CD4-positive, alpha-beta T cell treated with Interleukin-17A for 4 hours (primary cell): ENCODE measurements at regions not wholly inside any gene's neighbourhood (a gene's known extent, or its start where the extent isn't known, plus 50 kb on each side); places are given as distances from the start of the nearest gene placed in this dataset.

Experiments
- DNase-seq: peaks from one replicate; pipeline ENCODE4 v3.0.0-alpha.2; 2020; ENCODE audit warnings: mixed read lengths

DNA sequence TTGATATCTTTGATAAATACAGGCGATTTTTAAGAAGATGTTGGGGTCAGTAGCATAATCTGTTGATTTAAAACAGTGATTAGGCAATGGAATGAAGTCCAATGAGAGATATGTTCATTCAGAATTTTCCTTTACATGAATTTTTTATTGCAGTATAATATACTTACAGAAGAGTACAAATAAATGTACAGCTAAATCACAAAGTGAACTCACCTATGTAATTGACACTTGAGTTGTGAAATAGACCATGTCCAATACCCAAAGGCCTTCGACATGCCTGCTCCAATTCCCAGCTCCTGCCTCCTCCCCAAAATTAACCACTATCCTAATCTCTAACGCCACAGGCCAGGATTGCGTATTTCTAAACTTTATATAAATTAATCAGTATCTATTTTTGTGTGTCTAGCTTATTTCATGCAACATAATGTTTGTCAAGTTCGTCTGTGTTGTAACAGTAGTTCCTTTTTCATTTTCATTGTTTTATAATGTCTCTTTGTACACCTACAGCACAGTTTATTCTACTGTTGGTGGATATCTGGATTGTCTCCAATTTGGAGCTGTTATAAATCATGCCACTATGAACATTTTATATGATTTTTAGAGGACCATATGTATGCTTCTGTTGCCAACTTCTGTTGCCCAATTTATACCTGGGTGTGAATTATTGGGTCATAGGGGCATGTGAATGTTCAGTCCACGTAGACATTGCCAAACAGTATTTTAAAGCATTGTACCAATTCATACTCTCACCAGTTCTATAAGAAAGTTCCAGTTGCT lies 208.3 kb downstream of the TLE1 start:
- DNase-seq = no peak

DNA sequence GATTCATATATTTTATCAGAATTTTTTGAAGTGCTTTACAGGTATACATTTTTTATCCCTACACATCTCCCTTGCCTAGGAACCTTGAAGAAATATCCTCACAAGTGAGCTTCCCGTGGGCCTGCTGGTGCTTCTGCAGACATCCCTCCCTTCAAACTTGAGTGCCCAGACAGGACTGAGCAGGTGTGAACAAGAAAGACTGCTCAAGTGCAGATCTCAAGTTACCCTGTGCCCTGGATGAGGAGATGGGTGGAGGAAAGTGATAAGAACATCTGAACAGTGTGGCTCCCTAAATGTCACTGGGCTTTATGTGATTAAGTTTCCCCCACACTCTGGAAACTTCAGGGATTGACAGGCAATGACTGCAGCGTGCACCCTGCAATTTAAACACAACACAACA lies 209.8 kb downstream of the TLE1 start:
- DNase-seq = no peak

DNA sequence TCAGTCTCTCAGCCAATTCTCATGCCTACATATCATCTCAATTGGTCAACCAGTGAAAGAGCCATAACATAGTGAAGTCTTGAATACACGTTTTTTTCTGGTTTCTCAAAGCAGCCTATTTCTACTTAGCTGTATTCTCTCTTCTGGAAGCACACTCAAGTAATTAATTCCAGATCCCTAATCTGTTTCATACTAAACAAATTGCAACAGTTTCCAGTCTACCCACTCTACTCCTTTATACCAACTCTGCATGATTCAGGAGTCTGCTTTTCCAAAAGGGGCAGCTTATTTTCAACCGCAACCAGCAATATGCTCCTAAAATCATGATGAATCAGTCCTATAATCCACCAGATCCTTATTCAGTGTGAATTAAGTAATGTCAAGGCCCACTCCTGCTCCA lies 211.7 kb downstream of the TLE1 start:
- DNase-seq = no peak

DNA sequence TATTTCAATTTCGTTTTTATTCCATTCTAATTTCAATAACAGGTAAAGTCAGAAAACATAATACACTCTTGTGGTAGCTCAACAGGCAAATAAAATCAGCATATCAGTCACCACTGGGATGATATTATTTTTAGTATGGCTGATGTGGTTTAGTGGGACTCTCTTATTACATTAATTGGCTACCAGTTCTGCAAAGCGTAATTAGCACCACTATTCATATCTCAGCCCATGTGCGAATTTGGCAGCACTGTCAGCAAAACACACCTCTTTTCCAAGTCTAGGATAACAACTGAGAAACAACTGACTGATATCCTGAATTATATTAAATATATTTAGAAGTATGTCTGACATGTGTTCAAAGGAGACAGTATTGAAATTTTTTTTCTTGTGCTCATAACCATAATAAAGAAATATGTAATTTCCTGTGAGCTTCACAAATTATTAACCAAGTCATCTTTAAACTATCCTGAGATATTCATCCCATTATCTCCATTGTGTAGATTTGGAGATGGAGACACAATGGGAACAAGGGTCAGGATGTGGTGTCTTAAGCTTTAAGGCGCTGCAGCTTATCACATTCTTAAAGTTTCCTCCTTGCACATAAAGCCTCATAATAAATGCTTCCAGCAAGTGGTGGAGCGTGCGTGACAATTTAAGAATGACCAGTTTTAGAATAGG lies 212.4 kb downstream of the TLE1 start:
- DNase-seq = no peak

DNA sequence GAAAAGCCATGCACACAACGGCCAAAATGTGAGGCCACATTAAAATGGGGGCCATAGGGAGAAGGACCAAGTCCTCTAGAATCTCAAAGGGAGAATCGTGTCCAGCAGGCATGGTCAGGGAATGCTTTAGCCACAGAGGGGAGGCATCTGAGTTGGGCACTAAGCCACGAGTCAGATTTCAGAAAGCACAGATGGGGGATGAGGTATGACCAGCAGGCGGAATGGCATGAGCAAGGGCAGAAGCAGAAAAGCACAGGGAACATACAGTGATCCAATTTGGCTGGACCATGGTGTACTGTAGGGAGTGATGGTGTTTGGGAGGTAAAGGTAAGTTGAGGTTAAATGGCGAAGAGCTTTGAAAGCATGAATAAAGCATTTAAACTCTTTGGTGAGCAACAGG lies 214.6 kb downstream of the TLE1 start:
- DNase-seq = no peak

DNA sequence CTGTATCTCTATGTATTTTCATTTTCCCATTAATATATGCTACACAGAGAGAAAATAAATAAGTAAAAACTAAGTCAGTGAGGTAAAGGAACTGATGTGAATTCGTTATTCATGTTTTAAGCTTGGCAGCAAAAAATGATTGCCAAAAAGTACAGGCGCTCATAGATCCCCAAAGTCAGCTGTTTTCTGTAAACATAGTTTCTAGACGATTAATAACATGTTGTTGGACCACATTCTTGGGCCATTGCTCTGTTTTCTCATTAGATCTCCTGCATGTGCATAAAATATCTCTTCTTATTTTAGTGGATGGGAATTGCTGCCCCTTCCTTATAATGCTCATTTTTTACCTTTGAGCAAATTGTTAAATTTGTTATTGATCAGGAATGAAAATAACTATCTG lies 215.2 kb downstream of the TLE1 start:
- no peak for DNase-seq

DNA sequence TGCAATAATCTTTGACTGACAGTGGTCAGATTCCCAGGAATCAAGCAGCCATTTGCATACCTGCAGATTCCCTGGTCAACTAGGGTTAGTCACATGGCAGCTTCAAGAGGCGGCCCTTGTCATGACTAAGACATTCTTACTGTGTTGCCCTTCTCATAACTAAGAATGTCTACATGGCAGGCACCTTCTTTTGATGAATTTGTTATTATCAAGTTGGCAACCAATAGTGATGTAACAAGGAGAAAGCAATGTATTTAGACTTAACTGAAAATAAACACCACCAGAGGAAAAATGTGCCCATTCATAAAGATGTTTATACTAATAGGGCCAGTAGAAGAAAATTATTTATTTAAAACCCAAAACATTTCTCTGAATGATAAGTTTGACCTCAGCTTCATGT lies 215.6 kb downstream of the TLE1 start:
- DNase-seq = no peak

DNA sequence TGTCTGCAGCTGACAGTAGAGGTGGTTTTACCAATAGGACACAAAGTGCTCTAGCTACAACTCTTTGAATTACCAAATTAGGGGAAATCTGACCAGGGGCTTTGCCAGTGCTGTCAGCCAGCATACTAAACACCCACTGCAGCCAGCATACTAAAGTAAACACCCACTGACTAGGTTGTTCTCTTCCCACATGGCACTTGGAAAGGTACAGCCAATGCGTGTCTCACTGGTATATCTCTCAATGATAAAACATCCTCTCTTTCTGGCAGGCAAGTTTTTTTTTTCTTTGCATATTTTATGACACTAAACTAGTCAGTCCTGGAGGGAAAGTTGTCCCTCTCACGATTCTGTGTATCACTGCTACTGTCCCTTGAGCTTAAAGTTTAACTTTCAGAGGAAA lies 216.1 kb downstream of the TLE1 start:
- DNase-seq = no peak

DNA sequence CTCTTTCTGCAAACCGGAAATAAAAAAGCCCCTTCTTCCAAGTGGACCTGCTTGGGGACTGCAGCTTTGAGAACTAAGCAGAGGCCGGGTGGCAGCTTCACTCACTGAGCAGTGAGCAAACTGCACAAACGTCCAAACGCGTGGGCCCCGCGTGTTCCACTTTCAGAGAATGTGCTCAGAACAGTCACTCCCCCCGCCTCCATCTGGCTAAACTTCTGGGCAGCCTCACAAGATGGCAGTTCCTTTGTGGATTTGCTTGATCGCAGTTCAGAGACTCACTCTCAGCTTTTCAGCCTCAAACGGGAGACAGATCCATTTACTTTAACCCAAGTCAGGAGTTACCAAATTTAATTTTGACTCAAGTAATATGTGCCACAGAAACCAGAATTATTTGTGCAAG lies 216.6 kb downstream of the TLE1 start:
- no peak for DNase-seq

DNA sequence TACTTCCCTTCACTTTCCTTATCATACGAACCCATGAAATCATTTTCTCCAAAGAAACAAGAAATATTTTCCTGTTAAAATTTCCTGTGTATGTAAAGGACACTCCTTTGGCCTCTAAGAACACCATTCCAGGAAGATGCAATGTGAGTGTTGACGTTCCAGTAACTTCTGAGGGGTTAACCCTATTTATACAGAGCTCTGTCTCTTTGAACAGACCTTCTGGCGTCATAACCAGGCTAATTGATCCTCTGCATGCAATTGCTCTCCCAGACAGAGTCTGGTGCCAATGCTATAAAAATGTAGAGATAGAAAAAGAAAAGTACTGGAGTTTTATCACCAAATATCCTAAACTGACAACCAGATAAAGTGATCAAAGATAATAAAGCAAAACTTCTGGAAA lies 218.5 kb downstream of the TLE1 start:
- no peak for DNase-seq

DNA sequence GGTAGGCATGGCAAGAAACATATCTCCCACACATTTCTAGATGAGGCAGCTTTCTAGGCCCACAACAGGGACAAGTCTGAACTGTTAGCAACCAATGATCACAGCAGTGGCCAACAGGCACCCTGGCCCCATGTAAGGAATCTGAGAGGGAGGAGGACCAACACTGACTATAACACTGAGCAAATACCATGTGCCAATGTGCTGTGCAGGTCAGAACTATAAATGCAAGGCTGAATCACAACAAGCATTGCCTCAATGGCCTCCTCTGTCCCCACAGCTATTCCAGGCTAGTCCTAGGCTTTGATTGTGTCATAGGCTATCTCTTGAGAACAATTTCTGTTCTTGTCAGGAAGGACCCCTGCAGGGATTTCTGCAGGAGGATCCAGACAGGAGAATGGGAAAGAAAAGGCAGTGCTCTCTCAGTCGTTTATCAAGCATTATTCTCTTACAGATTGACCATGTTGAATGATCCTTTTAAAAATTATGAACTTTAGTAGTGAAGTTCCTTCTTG lies 221.2 kb downstream of the TLE1 start:
- no peak for DNase-seq

DNA sequence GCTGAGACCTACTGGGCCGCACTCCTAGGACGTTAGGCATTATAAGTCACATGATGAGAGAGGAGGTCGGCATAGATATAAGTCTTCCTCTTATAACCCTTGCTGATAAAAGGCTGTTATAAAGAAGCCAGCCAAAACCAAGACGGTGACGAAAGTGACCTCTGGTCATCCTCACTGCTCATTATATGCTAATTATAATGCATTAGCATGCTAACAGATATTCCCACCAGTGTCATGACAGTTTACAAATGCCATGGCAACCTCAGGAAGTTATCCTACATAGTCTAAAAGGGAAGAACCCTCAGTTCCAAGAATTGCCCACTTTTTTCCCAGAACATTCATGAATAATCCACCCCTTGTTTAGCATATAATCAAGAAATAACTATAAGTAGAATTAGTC lies 222.4 kb downstream of the TLE1 start:
- DNase-seq = no peak

DNA sequence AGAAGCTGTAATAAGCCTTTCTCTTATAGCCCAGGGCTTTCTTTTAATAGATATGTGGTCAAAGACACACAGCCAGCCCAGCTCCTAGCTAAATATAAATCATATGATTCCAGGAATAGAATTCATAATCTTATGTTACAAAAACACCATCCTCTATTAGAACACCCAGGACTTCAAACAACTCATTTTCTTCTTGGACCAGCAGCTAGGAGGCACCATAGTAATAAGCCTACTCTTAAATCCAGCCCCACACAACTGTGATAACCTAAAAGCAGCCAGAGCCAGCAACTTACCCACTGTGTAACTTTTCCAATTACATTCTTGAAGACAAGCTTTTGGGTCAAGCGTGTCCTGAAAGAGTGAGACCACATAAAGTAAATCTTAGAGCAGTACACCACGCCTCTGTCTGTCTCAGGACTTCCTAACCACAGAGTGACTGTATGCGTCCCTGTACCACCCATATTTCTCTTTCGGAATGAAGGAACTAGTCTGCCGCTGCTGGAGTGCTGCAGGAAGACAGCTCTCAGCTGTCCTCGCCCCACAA lies 223.8 kb downstream of the TLE1 start:
- no peak for DNase-seq

DNA sequence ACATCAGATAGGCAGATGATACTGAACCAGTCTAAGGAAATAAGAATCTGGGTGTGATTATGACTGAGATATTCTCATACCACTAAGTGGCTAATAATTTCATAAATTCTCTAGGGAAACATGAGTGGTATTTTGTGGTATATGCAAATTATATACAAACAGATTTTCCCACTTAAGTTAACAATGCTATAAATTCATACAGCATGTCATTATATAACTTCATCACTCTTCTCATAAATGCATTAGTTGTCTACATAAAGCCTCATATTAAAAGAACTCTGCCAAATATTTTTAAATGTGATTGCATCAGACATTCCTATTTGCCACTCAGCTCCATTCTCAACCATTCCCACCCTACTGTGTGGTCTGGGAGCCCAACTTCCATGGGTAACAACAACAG lies 226.5 kb downstream of the TLE1 start:
- no peak for DNase-seq

DNA sequence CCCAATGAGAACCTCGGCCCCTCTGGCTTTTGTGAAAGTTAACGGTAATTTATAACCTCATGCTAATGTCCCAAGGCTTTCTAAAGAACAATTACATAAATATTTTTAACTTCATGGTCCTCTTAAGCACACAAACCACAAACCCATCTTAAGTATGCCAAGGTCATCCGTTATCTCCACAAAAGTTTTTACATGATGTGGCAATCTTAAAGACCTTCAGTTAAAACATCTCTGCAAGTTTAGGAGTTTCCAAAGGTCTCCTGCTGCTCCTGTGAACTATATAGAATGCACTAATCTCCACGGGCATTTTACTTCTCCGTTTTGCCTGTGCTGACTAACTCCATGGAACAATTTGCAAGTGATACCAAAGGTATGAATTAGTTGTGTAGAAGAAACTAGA lies 228.2 kb downstream of the TLE1 start:
- DNase-seq = no peak

DNA sequence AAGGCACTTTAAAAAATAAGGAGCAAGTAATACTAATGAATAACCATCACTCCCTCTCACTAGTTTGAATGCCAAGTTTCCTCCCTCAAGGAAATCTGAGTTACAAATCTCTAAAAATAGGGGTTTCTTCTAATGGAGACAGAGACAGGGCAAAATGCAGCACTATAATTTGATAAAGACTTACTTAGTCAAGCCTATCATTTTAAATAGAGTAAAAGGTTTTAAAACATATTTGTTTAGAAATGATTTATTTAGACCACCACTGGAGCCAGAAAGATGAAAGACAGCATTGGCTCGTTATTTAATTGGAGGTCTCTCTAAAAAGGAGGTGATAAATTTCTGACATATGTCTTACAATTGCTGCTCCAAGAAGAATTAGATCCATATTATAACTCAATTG lies 228.7 kb downstream of the TLE1 start:
- no peak for DNase-seq

DNA sequence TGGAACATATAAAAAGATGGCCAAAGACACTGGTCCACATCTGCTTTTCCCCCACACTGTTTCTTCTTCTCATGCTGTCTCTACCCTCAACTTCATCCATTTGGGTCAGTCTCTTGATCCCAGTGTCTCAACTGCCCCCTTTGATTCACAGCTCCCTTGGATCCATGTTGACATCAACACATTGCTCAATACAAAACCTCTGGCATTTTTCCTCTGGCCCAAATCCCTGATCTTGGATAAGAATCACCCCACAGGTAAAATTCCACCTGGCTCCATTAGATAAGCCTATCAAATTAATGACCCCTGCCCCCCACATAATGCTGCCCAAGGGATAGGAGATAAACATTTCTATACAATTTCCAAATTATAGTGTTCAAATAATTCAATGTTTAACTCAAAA lies 229.8 kb downstream of the TLE1 start:
- no peak for DNase-seq

DNA sequence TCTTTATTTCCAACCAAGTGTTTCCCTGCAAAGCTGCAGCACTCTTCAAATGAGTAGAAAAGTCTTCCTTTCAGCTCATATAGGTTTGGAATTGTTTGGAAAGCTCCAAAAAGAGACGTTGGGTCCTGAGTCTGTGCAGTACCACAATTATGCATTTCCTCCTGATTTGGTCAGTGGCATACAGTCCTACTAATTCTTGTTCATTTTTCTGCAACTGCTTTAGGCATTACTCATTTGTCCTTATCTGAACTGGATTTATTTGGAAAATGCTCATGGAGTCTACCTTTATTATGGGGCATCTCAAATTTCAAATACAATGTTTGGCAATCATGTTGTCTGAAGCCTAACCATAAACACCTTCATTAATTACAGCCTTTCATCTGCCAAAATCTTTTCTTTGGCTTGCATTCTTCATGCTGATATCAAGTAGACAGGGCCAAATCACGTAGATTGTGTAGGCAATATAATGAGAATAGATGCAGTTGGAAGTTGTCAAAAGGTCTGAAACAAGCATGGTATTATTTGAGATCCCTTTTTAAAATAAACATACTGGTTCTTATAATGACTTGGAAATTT lies 232.8 kb downstream of the TLE1 start:
- DNase-seq = no peak

DNA sequence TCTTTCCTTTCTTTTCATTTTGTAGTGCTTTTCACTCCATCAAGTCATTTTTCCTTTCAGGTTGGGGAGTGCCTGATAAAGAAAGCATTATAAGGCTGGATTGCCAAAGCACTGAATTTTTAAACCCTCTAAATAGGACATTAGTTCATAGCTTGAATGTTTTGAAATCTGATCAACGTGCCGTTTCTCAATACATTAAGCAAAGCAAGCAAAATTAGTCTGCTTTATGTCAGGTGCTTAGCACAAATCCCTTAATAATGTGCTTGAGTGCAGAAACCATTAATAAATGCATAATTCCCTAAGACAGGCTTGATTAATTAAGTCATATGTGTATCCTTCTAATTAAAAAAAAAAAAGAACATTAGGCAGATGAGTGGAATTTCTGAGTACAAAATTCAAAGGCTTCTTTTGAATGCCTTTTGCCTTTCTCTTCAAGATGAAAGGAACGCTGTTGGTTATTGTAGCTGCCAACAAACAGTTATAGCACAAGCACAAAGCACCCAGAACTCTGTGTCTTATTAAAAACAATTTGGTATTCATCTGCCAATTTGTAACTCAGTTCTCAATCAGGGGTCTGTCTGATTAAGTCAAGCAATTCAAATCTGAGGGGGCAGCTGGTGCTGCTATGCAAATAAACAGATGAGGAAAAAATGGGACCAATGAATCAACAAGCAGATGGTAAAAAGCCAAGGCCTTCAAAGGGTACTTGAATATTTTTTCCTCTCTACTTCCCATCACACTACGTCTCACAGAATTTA lies 233.7 kb downstream of the TLE1 start:
- DNase-seq = no peak

DNA sequence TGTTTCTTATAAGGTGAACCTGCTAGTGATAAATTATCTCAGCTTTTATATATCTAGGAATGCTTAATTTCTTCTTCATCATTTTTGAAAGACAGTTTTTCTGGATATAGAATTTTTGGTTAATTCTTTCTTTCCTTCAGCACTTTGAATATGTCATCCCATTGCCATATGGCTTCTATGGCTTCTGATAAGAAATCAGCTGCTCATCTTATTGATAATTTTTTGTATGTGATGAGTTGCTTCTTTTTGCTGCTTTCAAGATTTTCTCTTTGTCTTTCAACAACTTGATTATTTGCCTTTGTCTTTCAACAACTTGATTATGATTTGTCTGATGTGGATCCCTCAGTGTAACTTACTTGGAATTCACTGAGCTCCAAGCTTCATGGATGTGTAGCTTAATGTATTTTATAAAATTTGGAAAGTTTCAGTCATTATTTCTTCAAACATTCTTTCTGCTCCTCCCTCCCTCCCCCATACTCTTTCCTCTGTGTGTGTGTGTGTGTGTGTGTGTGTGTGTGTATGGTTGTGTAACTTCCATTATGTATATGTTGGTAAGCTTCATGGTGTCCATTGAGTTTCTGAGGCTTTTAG lies 243.9 kb downstream of the TLE1 start:
- DNase-seq = no peak

DNA sequence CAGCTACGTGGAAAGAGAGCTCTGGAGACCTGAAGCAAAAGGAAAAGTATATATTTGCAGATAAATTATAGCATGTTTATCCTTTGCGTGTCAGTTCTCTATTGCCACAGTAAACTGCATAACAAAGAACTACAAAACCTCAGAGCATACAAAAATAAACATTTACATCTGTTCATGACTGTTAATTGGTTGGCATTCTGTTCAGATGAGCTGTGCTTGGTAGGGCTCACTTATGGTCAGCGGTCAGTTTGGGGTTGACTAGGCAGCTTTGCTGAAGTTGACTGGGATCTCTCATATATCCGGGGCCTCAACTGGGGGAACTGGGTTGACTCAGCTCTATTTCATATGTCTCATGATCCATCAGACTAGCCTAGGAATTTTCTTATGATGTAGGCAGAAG lies 257.7 kb downstream of the TLE1 start:
- DNase-seq = no peak

DNA sequence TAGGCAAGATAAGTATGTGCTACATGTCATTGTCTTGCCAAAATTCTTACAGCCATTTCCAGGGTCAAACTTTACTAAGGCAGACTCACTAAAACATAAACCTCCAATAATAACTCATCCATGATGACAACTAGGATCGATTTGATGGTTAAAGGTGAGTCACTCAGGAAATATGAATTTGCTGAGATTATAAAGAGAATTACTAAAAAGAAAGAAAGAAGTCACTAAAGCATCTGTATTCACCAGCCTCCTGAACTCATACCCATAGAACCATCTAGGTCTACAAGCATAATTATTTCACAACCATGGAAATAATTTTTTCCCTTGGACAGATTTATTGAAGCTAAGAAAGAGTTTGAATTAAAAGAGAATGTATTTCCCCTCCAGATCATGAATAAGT lies 258.6 kb downstream of the TLE1 start:
- DNase-seq = no peak

DNA sequence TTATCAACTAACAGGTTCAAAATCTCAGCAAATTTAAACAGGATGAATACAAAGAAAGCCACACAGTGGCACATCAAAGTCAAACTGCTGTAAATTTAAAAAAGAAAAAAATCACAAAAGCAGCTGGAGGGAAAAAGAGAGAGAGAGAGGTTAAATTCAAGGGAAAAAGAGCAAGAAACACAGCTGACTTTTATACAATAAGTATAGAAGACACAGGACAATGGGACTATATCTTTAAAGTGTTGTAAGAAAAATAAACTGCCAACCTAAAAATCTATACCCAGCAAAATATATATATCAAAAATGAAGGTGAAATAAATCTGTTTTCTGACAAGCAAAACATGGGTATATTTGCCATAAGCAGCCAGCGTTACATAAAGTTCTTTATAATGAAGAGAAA lies 261.5 kb downstream of the TLE1 start:
- no peak for DNase-seq
